Activated CD8-positive, alpha-beta T cell treated with anti-CD3 and anti-CD28 coated beads for 36 hours (primary cell): ENCODE measurements at regions not wholly inside any gene's neighbourhood (a gene's known extent, or its start where the extent isn't known, plus 50 kb on each side); places are given as distances from the start of the nearest gene placed in this dataset.

Experiments used
- ATAC-seq: fragments of 200-7000 bp; cut with Tn5 transposase; one replicate; pipeline ENCODE4 v1.10.0; 2021; ENCODE audit warnings: mild to moderate bottlenecking, moderate library complexity
- CTCF ChIA-PET: fragments of 350-600 bp; sonication (Branson Sonifier 250); formaldehyde crosslinking; loops from one replicate; lab custom pipeline; 2021; ENCODE audit warnings: antibody characterized with exemption; lab: Charles Lee
- POLR2A ChIA-PET: fragments of 350-600 bp; sonication (Branson Sonifier 250); formaldehyde crosslinking; loops from one replicate; lab custom pipeline; 2021; ENCODE audit warnings: antibody characterized with exemption; lab: Charles Lee
- DNase-seq: peaks from one replicate; pipeline ENCODE4 v3.0.0-alpha.2; 2020
- H3K27ac Mint-ChIP-seq: one replicate; pipeline ENCODE4 v1.8.0; 2021; ENCODE audit warnings: mild to moderate bottlenecking, mixed read lengths
- H3K27me3 Mint-ChIP-seq: one replicate; pipeline ENCODE4 v1.8.0; 2021; ENCODE audit warnings: mixed read lengths
- H3K36me3 Mint-ChIP-seq: one replicate; pipeline ENCODE4 v1.8.0; 2021; ENCODE audit warnings: low read depth, mixed read lengths
- H3K4me1 Mint-ChIP-seq: one replicate; pipeline ENCODE4 v1.8.0; 2021; ENCODE audit warnings: low read depth, mixed read lengths
- H3K4me3 Mint-ChIP-seq: one replicate; pipeline ENCODE4 v1.8.0; 2021; ENCODE audit warnings: mild to moderate bottlenecking, moderate library complexity, mixed read lengths
- H3K9me3 Mint-ChIP-seq: one replicate; pipeline ENCODE4 v1.8.0; 2021; ENCODE audit warnings: mixed read lengths
- intact Hi-C: fragments of 100-400 bp; cut with micrococcal nuclease; formaldehyde crosslinking; loops from one replicate; pipeline ENCODE4 v1.10.0; 2022
- TF ChIP-seq, protein P1 (sequence below): fragments of 200-600 bp; IDR thresholded peaks from one replicate; pipeline ENCODE4 v1.8.0; 2022; ENCODE audit warnings: antibody characterized with exemption, mild to moderate bottlenecking

DNA sequence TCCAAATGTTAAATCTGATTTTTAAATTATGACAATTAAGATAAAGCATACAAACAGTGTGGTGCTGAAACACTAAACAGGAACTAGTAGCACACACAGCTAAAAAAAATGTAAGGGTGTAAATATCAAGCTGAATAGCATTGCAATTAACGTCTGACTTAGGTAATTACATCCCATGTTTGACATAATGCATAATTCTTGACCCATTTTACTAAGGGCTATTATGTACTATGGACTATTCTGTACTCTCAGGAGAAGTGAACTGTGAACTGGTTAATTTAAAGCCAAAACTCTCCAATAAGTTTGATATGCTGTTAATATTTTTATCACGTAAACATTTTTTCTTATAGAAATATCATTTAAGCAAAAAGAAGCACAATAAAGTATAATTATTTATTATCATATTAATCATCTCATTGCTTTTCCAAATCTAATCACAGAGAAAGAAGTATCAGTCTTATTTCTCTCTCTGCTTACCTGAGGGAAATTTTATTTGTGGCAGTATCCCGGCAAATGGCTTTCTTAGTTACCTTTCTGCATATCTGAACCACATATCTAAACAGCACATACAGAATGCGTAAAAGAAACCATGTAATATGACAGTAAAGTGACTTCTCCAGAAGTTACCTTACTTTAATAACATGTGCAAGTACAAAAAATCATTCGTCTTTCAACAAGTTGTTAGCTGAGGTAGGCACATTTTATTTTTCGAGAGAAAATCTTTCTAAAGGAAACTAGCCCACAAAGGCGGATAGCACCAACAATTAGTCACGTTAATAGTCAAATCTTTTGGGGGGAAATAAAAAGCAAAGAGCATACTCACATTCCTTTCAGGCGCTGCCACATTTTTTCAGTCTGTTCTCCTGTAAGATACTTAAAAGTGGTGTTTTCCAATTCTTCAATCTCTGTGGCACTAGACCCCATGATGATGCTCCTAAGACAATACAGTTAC lies 94.9 kb upstream of the PDE1A start:
- no peak for ATAC-seq
- POLR2A ChIA-PET = no interaction called here

DNA sequence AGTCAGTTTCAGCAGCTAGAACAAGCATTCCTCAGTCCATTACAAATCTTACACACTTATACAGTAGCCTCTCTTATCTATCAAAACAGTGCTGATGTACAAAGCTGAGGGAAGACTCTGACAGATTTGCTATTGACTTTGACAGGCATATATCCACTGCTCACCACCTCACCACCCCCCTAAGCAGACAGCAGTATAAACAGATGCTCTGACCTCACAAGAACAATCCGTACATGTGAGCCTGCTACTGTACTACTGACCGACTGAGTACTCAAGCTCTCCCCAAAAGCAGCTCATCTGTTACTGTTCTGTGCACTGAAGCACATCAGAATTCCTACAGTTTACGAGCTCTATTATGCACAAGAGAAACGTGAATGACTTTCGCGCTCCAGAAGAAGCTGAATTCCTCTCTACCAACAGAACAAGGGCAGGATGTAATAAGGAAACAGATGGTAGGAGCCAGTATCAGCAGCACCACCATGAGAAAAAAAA lies 95.6 kb upstream of the PDE1A start:
- ATAC-seq = no peak

More for the DNA sequence above, 94.9 kb upstream of the PDE1A start:
- no peak overlapping the region for H3K27ac Mint-ChIP-seq
- H3K36me3 Mint-ChIP-seq = no peaks in the 10 kb centered on the region
- H3K9me3 Mint-ChIP-seq = no peaks in the 10 kb centered on the region
- no peaks in the 10 kb centered on the region for H3K4me1 Mint-ChIP-seq
- TF ChIP-seq, protein P1, sequence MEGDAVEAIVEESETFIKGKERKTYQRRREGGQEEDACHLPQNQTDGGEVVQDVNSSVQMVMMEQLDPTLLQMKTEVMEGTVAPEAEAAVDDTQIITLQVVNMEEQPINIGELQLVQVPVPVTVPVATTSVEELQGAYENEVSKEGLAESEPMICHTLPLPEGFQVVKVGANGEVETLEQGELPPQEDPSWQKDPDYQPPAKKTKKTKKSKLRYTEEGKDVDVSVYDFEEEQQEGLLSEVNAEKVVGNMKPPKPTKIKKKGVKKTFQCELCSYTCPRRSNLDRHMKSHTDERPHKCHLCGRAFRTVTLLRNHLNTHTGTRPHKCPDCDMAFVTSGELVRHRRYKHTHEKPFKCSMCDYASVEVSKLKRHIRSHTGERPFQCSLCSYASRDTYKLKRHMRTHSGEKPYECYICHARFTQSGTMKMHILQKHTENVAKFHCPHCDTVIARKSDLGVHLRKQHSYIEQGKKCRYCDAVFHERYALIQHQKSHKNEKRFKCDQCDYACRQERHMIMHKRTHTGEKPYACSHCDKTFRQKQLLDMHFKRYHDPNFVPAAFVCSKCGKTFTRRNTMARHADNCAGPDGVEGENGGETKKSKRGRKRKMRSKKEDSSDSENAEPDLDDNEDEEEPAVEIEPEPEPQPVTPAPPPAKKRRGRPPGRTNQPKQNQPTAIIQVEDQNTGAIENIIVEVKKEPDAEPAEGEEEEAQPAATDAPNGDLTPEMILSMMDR = no peak
- H3K27me3 Mint-ChIP-seq = peaks cover 2% of the 10 kb centered on the region
- CTCF ChIA-PET = no interaction called here
- DNase-seq = no peak
- intact Hi-C loops = no loop called here
- H3K4me3 Mint-ChIP-seq = no peak overlapping the region

DNA sequence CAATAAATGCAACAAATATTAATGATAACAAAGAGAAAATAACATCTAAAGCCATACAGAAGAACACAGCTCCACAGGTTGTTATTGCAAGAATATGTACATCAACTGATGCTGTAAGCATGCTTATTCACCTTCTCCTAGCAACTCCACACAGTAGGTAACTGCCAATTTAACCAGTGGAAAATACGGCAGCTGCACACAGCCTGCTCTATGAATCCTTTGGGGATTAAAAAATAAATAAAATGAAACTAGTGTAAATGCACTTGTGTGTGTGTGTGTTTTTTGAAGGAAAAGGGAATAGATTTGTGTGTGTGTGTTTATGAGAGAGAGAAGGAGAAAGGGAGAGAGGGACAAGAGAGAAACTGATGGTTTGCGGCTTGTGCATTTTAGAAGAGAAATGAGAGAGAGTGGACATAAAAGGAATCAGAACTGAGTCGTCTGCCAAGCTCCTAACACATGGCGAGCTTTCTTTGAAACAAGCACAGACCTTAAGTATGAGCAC lies 96.2 kb upstream of the PDE1A start:
- TF ChIP-seq, protein P1 = no peak
- ChIA-PET CTCF (no interaction called here), POLR2A (no interaction called here)
- DNase-seq (no peak), ATAC-seq (no peak)
- Mint-ChIP-seq H3K4me1 (no peaks in the 10 kb centered on the region), H3K27ac (no peak overlapping the region), H3K9me3 (no peaks in the 10 kb centered on the region), H3K36me3 (no peaks in the 10 kb centered on the region), H3K27me3 (peaks cover 2% of the 10 kb centered on the region), H3K4me3 (no peak overlapping the region)
- intact Hi-C loops = no loop called here

More for the DNA sequence above, 95.6 kb upstream of the PDE1A start:
- H3K9me3 Mint-ChIP-seq = no peaks in the 10 kb centered on the region
- TF ChIP-seq, protein P1 = no peak
- H3K27me3 Mint-ChIP-seq = peaks cover 2% of the 10 kb centered on the region
- intact Hi-C loops = no loop called here
- ChIA-PET POLR2A (no interaction called here), CTCF (no interaction called here)
- no peaks in the 10 kb centered on the region for H3K4me1 Mint-ChIP-seq
- H3K27ac Mint-ChIP-seq = no peak overlapping the region
- no peak overlapping the region for H3K4me3 Mint-ChIP-seq
- DNase-seq = no peak
- no peaks in the 10 kb centered on the region for H3K36me3 Mint-ChIP-seq

DNA sequence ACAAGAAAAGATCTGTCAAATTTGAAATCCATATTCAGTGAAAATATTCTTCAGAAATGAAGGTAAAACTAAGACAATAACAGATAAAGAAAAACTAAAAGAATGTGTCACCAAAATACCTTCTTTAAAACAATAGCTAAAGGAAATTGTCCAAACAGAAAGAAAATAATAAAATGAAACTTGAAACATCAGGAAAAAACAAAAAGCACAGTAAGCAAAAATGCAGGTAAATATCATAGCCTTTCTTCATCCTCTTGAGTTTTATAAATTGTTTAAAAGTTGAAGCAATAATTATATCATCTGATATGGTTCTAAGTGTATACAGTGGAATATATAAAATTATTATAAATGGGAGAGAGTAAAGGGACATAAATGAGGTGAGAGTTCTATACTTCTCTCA lies 103.8 kb upstream of the PDE1A start:
- Mint-ChIP-seq H3K27ac (no peak overlapping the region), H3K9me3 (no peaks in the 10 kb centered on the region), H3K4me1 (no peaks in the 10 kb centered on the region), H3K36me3 (no peaks in the 10 kb centered on the region), H3K4me3 (no peak overlapping the region), H3K27me3 (no peaks in the 10 kb centered on the region)
- TF ChIP-seq, protein P1 = no peak
- intact Hi-C loops = no loop called here
- ChIA-PET POLR2A (no interaction called here), CTCF (no interaction called here)
- ATAC-seq = no peak
- no peak for DNase-seq

DNA sequence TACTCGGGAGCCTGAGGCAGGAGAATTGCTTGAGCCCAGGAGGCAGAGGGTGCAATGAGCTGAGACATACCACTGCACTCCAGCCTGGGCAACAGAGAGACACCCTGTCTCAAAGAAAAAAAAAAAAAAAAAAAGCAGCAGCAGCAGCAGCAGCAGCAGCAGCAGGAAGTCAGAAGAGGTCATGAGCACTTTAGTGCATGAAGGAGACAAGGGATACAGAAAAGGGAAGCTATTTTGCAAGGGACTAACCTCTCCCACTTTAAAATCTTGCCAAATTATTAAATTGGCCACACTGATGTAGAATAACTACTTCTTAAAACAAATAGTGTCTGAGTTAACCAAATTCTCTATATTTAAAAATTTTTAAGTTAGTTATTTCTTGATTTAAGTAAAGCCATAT lies 113.4 kb upstream of the PDE1A start:
- no peak overlapping the region for H3K4me3 Mint-ChIP-seq
- CTCF ChIA-PET = no interaction called here
- no peak for ATAC-seq

More for the DNA sequence above, 113.4 kb upstream of the PDE1A start:
- DNase-seq = no peak
- Mint-ChIP-seq H3K36me3 (no peaks in the 10 kb centered on the region), H3K4me1 (no peaks in the 10 kb centered on the region), H3K9me3 (no peaks in the 10 kb centered on the region), H3K27me3 (no peaks in the 10 kb centered on the region), H3K27ac (no peak overlapping the region)
- TF ChIP-seq, protein P1 = no peak
- POLR2A ChIA-PET = no interaction called here
- intact Hi-C loops = no loop called here
